ENCODE measurements at regions not wholly inside any gene's neighbourhood (a gene's known extent, or its start where the extent isn't known, plus 50 kb on each side); places are given as distances from the start of the nearest gene placed in this dataset.
"Not testable (repeated sequence)": the region's sequence is repeated elsewhere in the genome, so short reads cannot be mapped to it uniquely, and the experiment has no call there.

DNA sequence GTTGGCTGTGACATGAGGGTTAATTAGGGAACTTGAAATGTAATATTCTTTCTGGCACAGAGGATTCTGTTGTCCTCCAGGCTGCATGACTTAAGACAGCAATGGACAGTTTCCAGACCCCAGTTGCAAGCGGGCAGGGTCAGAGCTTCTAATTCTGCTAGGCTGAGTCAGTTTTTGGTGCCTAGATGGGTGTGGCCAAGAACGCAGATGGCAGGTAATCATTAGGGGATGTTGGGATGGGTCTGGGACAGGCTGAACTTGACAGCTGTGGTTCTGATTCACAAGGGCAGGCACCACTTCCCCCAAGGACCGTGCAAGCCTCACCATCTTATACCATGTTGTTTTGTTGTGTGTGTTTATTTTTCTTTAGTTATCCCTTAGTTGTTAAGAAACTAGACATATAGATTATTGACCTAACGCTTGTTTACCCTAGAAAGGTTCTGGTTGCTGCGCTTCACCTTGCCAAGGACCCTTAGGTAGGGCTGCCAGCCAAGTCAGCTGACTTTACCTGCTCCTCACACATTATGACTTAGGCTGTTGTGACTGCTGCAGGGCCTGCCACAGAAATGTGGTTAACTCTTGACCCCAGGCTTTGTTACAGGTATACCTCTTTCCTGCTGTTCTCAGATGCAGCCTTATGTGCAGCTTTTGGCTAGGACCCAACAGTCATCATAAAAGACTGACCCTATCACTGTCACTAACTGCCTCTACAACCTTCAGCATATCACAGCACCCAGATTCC is 117.7 kb upstream of the KLF12 start:
- Mint-ChIP-seq H3K27ac (no peak overlapping the region), H3K27me3 (ENCODE audit: low read depth) (peaks cover 20% of the 10 kb centered on the region), H3K4me1 (ENCODE audit: low read depth) (peaks cover 47% of the 10 kb centered on the region), H3K36me3 (ENCODE audit: low read depth) (peaks cover 8% of the 10 kb centered on the region), H3K9me3 (peaks cover 8% of the 10 kb centered on the region), H3K4me3 (no peak overlapping the region)
- DNase-seq (ENCODE audit: low spot score), result no peak

DNA sequence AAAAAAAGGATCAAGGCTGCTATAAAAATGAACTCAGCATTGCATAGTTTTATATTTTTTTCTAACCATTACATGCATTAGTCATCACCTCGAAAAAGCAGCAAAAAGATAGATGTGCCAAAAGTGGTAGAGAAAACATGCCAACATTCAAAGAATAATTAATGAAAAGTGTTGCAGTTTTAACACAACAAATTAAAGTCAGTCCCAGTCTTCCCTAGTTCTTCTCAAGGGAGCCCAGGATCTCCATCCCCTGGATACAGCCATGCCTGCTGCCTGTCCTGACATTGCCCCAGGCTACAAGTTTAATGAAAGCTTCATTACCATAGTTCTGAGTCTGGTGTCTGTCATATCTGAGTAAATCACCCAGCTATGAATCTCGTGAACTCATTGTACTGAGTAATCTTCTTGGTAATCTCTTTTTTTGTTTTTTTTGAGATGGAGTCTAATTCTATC is 116.6 kb upstream of the KLF12 start:
- H3K4me3 Mint-ChIP-seq, result no peak overlapping the region
- peaks cover 52% of the 10 kb centered on the region for H3K4me1 Mint-ChIP-seq (ENCODE audit: low read depth)
- no peak for DNase-seq (ENCODE audit: low spot score)

DNA sequence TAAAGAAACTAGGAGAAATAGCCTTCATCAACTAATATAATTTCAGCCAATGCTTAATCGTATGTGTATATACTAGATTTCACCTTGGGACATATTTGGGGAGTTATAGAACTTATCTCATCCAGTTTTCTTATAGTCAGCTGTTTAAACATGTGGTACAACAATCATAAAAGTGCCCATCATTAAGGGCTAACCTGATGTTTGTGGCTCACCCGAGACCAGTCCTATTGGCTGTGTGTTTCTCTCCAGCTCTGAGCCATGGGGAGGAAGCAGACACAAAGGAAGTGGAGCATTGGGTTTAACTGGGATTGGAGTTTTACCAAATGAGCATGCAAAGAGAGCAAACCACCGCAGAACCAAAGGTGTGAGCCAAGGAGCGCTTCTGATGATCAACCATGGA is 114.3 kb upstream of the KLF12 start:
- peaks cover 11% of the 10 kb centered on the region for H3K9me3 Mint-ChIP-seq
- H3K27me3 Mint-ChIP-seq (ENCODE audit: low read depth), result peaks cover 25% of the 10 kb centered on the region
- no peak for DNase-seq (ENCODE audit: low spot score)
- H3K27ac Mint-ChIP-seq, result no peak overlapping the region
- H3K36me3 Mint-ChIP-seq (ENCODE audit: low read depth), result peaks cover 13% of the 10 kb centered on the region
- no peak overlapping the region for H3K4me3 Mint-ChIP-seq
- H3K4me1 Mint-ChIP-seq (ENCODE audit: low read depth), result peaks cover 65% of the 10 kb centered on the region

More for the DNA sequence above, 116.6 kb upstream of the KLF12 start:
- no peak overlapping the region for H3K27ac Mint-ChIP-seq
- H3K9me3 Mint-ChIP-seq, result peaks cover 8% of the 10 kb centered on the region
- H3K27me3 Mint-ChIP-seq (ENCODE audit: low read depth), result peaks cover 23% of the 10 kb centered on the region
- peaks cover 8% of the 10 kb centered on the region for H3K36me3 Mint-ChIP-seq (ENCODE audit: low read depth)

DNA sequence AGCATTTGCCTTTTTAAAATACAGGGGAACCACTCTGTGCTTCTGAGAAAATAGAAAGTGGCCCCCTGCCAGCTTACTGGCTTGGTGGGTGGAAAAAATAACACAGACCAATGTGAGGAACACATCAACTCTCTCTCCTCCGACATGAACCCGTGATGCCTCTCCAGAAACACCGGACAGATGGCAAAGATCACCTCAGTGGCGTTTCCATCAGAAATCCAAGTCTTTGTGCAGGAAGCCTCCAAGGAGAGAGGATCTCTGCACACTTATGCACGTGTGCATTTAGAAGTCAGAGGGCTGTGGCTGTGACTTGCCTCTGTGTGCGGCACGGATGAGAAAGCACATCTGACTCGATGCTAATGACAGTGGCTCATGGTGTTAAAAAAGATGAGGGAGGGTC is 112.3 kb upstream of the KLF12 start:
- peaks cover 28% of the 10 kb centered on the region for H3K9me3 Mint-ChIP-seq
- H3K36me3 Mint-ChIP-seq (ENCODE audit: low read depth), result peaks cover 28% of the 10 kb centered on the region
- no peak overlapping the region for H3K27ac Mint-ChIP-seq
- DNase-seq (ENCODE audit: low spot score), result no peak
- peaks cover 65% of the 10 kb centered on the region for H3K4me1 Mint-ChIP-seq (ENCODE audit: low read depth)
- peaks cover 23% of the 10 kb centered on the region for H3K27me3 Mint-ChIP-seq (ENCODE audit: low read depth)
- no peak overlapping the region for H3K4me3 Mint-ChIP-seq

DNA sequence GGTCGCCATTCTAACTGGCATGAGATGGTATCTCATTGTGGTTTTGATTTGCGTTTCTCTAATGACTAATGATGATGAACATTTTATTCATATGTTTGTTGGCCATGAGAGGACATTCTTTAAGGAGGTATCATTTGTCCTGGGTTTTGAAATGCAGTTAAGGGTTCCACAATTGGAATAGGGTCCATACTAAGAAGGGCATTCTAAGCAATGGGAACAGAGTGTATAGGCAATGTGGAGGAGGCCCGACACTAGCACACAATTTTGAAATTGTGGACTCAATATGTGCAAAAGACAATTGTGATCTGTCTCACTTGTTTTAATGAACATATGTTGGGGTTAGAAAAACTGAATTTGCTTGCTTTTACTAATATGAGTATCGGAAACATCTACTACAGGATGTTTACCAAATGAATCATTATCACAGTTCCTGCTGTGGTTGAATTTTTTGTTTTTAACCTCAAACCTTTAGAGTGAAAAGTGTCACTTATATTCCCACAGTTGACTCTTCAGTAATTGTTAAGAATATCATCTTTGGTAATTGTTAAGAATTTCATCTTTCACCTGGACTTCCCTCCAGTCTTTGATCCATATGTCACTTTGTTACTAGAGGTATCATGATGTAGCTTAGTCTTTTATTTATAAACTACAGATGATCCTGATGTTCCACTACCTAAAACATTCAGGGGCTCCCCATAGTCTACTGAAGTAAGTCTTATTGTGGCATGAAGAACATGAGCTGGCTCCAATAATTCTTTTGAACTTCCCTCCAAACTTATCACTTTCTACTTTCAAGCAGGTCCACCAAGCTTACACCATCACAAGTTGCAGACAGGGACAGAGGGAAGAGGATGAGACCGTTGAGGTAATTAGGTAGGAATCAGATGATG is 109.7 kb upstream of the KLF12 start:
- peak overlapping the region; percentile 91 for H3K27ac Mint-ChIP-seq
- H3K9me3 Mint-ChIP-seq, result peaks cover 27% of the 10 kb centered on the region
- peaks cover 59% of the 10 kb centered on the region for H3K4me1 Mint-ChIP-seq (ENCODE audit: low read depth)
- H3K4me3 Mint-ChIP-seq, result peak overlapping the region; percentile 76
- peaks cover 17% of the 10 kb centered on the region for H3K27me3 Mint-ChIP-seq (ENCODE audit: low read depth)
- DNase-seq (ENCODE audit: low spot score), result no peak
- H3K36me3 Mint-ChIP-seq (ENCODE audit: low read depth), result peaks cover 28% of the 10 kb centered on the region

DNA sequence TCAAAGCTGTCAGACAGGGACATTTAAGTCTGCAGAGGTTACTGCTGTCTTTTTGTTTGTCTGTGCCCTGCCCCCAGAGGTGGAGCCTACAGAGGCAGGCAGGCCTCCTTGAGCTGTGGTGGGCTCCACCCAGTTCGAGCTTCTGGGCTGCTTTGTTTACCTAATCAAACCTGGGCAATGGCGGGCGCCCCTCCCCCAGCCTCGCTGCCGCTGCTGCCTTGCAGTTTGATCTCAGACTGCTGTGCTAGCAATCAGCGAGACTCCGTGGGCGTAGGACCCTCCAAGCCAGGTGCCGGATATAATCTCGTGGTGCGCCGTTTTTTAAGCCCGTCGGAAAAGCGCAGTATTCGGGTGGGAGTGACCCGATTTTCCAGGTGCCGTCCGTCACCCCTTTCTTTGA is 107.1 kb upstream of the KLF12 start:
- not testable (repeated sequence) for H3K27ac Mint-ChIP-seq; H3K4me3 Mint-ChIP-seq; DNase-seq (ENCODE audit: low spot score); H3K27me3 Mint-ChIP-seq (ENCODE audit: low read depth)
- Mint-ChIP-seq H3K36me3 (ENCODE audit: low read depth) (peaks cover 20% of the 10 kb centered on the region), H3K9me3 (peaks cover 20% of the 10 kb centered on the region), H3K4me1 (ENCODE audit: low read depth) (peaks cover 44% of the 10 kb centered on the region)

DNA sequence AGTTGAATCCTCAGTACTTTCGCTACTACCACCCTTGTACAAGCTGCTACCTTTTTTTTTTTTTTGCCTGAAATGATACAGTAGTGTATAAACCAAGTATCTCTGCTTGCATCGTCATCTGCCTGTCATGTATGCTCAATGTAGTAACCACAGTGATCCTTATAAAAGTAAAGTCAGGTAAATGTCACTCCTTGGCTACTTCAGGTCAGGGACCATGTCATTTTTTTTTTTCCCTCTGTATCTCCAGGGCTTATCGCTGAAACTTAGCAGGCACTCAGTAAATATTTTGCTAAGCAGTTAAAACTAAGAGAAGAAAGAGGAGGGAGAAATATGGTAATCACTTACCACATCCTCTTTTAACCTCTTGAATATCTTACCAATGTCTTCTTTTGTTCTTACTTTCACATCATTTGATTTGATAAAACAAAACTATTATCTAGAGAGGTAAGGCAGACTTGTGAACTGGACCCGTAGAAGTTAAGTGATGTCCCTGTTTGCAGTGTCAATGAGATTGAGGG is 96.8 kb upstream of the KLF12 start:
- H3K9me3 Mint-ChIP-seq, result peaks cover 23% of the 10 kb centered on the region
- peak overlapping the region; percentile 75 for H3K4me3 Mint-ChIP-seq
- H3K27me3 Mint-ChIP-seq (ENCODE audit: low read depth), result no peaks in the 10 kb centered on the region
- DNase-seq (ENCODE audit: low spot score), result no peak
- H3K27ac Mint-ChIP-seq, result peak overlapping the region; percentile 92
- peaks cover 12% of the 10 kb centered on the region for H3K36me3 Mint-ChIP-seq (ENCODE audit: low read depth)
- peaks cover 23% of the 10 kb centered on the region for H3K4me1 Mint-ChIP-seq (ENCODE audit: low read depth)

DNA sequence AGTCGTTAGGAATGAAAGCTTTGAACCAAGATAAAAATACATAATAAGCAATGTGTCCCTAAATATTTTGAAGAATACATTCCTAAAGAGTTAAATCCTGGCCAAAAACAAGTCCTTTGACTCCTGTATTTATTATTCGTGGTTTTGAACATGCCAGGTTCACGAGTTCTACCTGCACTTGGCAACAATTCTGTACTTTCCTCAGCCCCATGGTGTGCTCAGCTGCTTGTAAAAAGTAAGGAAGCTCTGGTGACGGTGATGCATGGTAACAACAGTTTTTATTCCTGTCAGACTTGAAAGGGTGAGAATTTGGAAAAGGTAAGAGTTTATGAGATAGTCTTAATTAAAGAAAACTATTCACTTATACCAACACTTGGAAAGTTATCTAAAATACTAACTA is 95.0 kb upstream of the KLF12 start:
- no peak overlapping the region for H3K27ac Mint-ChIP-seq
- H3K4me1 Mint-ChIP-seq (ENCODE audit: low read depth), result peaks cover 20% of the 10 kb centered on the region
- peaks cover 10% of the 10 kb centered on the region for H3K36me3 Mint-ChIP-seq (ENCODE audit: low read depth)
- no peaks in the 10 kb centered on the region for H3K27me3 Mint-ChIP-seq (ENCODE audit: low read depth)
- DNase-seq (ENCODE audit: low spot score), result no peak
- peaks cover 23% of the 10 kb centered on the region for H3K9me3 Mint-ChIP-seq
- H3K4me3 Mint-ChIP-seq, result no peak overlapping the region

DNA sequence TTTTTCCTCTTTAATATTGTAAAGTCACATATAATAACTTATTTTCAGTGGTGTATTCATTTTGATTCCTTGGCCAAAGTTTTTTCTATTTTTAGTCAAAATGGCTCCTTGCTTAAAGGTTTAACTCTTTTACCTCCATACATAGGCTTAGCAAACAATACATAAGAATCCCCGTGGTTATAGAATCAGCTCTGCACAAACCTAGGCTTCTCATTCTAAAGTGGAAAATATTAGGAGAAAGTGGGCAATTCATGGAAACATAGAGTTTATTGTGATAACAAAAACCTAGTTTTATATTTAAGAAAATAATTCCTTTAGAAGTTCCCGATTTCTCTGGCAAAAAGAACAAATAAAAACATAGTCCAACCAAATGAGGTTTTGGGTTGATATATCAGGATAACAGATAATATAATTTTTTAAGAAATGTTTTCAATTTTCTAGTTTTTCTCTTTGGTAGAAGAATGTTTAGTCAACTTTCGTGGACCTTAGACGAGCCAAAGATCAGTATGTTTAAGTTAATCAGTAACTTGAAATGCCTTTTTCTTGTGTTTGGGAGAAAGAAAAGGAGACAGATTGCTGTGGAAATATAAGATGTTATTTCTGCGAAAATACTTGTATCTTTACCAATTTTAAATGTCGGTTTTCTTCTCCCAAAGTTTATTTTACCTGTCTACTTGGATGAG is 93.4 kb upstream of the KLF12 start:
- no peak for DNase-seq (ENCODE audit: low spot score)
- no peak overlapping the region for H3K4me3 Mint-ChIP-seq
- H3K9me3 Mint-ChIP-seq, result peaks cover 27% of the 10 kb centered on the region
- H3K36me3 Mint-ChIP-seq (ENCODE audit: low read depth), result peaks cover 10% of the 10 kb centered on the region
- H3K27ac Mint-ChIP-seq, result no peak overlapping the region
- peaks cover 5% of the 10 kb centered on the region for H3K27me3 Mint-ChIP-seq (ENCODE audit: low read depth)
- peaks cover 17% of the 10 kb centered on the region for H3K4me1 Mint-ChIP-seq (ENCODE audit: low read depth)

DNA sequence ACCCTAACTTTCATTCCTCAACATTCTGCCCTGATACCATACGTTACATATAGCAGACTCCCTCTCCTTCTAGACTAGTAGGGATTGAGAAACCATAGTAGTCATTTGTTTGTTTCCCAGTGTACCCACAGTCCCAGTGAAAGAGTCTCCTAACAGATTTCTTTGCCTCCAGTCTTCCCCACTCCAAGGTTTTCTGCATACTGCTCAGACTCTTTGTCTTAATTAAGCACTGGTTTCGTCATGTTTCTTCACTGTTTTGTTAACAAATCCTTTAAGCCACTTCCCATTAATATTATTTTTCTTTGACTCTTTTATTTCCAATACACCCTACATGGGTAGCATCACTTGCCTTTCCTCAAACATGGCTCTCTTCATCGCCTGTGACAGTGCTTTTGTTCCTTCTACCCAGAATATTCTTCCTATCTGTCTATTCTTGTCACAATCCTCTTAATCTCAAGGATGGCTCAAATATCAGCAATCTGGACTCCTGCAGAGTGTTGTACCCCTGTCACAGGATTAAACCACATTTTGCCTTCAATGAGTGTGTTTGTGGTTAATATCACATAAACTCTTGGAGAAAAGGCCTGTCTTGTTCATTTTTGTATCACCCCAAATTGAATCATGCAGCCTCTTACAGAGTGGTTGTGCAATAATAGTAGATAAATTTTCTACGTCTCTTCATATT is 92.7 kb upstream of the KLF12 start:
- Mint-ChIP-seq H3K9me3 (peaks cover 27% of the 10 kb centered on the region), H3K27ac (no peak overlapping the region), H3K36me3 (ENCODE audit: low read depth) (peaks cover 10% of the 10 kb centered on the region), H3K27me3 (ENCODE audit: low read depth) (peaks cover 5% of the 10 kb centered on the region), H3K4me1 (ENCODE audit: low read depth) (peaks cover 15% of the 10 kb centered on the region), H3K4me3 (no peak overlapping the region)
- DNase-seq (ENCODE audit: low spot score), result no peak

DNA sequence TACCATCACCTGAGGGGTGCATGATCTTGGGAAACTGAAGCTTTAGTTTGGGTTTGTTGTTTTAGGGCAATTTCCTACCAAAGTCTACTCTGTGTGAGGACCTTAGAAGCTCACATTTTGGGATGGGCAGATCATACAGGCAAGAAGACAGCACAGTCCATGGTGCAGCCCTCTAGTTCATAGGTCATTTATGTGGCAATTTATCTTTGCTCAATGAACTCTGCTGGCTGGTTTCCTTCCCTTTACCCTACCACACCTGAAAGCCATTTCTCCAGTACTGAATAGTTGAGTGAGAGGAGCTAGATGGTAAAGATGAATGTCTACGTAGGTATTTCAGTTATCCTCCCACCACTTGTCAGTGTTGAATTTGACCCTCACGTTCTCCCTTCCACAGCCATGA is 87.5 kb upstream of the KLF12 start:
- Mint-ChIP-seq H3K27ac (no peak overlapping the region), H3K4me1 (ENCODE audit: low read depth) (no peaks in the 10 kb centered on the region), H3K36me3 (ENCODE audit: low read depth) (no peaks in the 10 kb centered on the region), H3K9me3 (peaks cover 4% of the 10 kb centered on the region), H3K27me3 (ENCODE audit: low read depth) (peaks cover 30% of the 10 kb centered on the region), H3K4me3 (no peak overlapping the region)
- no peak for DNase-seq (ENCODE audit: low spot score)

DNA sequence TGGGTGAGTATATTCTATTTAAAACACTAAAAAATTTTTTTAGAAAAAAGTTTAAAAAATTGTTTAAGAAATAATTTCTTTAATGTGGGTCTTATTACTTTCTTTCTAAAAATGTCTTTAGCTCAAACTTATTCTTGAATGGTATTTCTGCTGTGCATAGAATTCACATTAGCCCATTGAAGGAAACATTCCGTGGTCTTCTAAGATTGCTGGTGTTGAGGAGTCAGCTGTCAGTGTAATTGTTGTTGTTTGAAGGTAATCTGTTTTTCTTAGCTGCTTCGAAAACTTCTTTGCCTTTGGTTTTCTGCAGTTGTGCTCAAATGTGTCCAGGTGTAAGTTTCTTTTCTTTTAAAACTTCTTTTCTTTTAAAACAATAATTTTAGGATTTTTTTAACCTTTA is 85.4 kb upstream of the KLF12 start:
- Mint-ChIP-seq H3K36me3 (ENCODE audit: low read depth) (no peaks in the 10 kb centered on the region), H3K27ac (no peak overlapping the region), H3K27me3 (ENCODE audit: low read depth) (peaks cover 36% of the 10 kb centered on the region), H3K4me1 (ENCODE audit: low read depth) (no peaks in the 10 kb centered on the region), H3K4me3 (no peak overlapping the region), H3K9me3 (peaks cover 4% of the 10 kb centered on the region)
- no peak for DNase-seq (ENCODE audit: low spot score)

DNA sequence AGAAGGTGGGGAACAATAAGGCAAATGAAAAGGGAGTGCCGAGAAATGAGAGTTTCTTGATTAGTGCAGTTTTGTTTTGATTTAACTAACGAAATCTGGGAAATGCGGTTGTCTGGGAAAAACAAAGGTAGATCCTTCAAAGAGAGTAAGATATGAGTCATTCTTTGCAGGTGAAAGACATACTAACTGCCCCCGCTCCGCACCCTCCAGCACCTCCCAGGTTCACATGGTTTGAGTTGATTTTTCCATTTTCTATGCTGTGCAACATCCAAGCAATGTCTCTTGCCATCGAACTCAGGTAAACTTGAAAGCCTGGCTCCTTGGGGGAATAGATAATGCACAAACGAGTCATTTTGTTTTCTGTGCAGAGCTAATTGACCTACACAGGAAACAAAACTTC is 84.1 kb upstream of the KLF12 start:
- no peaks in the 10 kb centered on the region for H3K36me3 Mint-ChIP-seq (ENCODE audit: low read depth)
- DNase-seq (ENCODE audit: low spot score), result no peak
- no peak overlapping the region for H3K27ac Mint-ChIP-seq
- no peak overlapping the region for H3K4me3 Mint-ChIP-seq
- H3K27me3 Mint-ChIP-seq (ENCODE audit: low read depth), result peaks cover 38% of the 10 kb centered on the region
- H3K9me3 Mint-ChIP-seq, result no peaks in the 10 kb centered on the region
- H3K4me1 Mint-ChIP-seq (ENCODE audit: low read depth), result no peaks in the 10 kb centered on the region

Measured in T-helper 2 cell treated with Interferon-gamma antibody and Interleukin-4, amounts not matched to agents 5 μg/mL and 100 μg/mL, for 36 hours (primary cell).